K562 (cell line): ENCODE measurements at regions not wholly inside any gene's neighbourhood (a gene's known extent, or its start where the extent isn't known, plus 50 kb on each side); places are given as distances from the start of the nearest gene placed in this dataset.

ENCODE experiments used
- FOXA3 ChIP-seq, 2 experiments: fragments of 450-650 bp in 1 of 2; sonication (generic) in 1 of 2; formaldehyde crosslinking; IDR thresholded peaks in 1 of 2; conservative IDR thresholded peaks in 1 of 2; 2 replicates each; pipeline versions ENCODE4 v1.4.0 to v1.8.0; 2020 to 2022; ENCODE audit warnings: mild to moderate bottlenecking in 2 of 2, missing genetic modification reagents in 1 of 2
- GABPA ChIP-seq: fragments of 200-800 bp; sonication (Bioruptor generic); conservative IDR thresholded peaks from 2 replicates; pipeline ENCODE4 v1.6.1; 2016; ENCODE audit warnings: low read depth, missing genetic modification characterization, missing compliant biosample characterization
- GATA2 ChIP-seq: sonication (generic); formaldehyde crosslinking; IDR thresholded peaks from 2 replicates; pipeline ENCODE4 v1.4.0; 2020; ENCODE audit warnings: mild to moderate bottlenecking, missing genetic modification reagents
- MXI1 ChIP-seq: IDR thresholded peaks from 2 replicates; pipeline ENCODE4 v1.6.1; 2011; ENCODE audit warnings: low read depth, mild to moderate bottlenecking, improper control_type of control experiment, low read length
- RFX7 ChIP-seq: fragments of 250-450 bp; sonication (Bioruptor Pico); IDR thresholded peaks from 2 replicates; pipeline ENCODE4 v1.5.1; 2021; ENCODE audit warnings: mild to moderate bottlenecking
- SOX6 ChIP-seq: fragments of 450-650 bp; IDR thresholded peaks from 2 replicates; pipeline ENCODE4 v1.6.1; 2014; ENCODE audit warnings: mild to moderate bottlenecking
- SRSF7 ChIP-seq: fragments of 200-400 bp; formaldehyde crosslinking; optimal IDR thresholded peaks from 2 replicates; pipeline ENCODE3; 2017; ENCODE audit warnings: mild to moderate bottlenecking, low read depth, low read length
- XRCC5 ChIP-seq: fragments of 200-400 bp; formaldehyde crosslinking; IDR thresholded peaks from 2 replicates; pipeline ENCODE4 v1.6.1; 2017; ENCODE audit warnings: low read depth, mild to moderate bottlenecking, low read length
- YBX1 ChIP-seq: fragments of 450-650 bp; IDR thresholded peaks from 2 replicates; pipeline ENCODE4 v1.7.1; 2016; ENCODE audit warnings: mild to moderate bottlenecking
- YY1 ChIP-seq, 3 experiments: IDR thresholded peaks; 2 replicates each; pipeline ENCODE4 v1.6.1; 2011; ENCODE audit warnings: low read length in 2 of 3, mild to moderate bottlenecking in 2 of 3, moderate library complexity in 2 of 3, borderline replicate concordance in 1 of 3, control low read depth in 1 of 3, low read depth in 1 of 3; ENCODE audit not compliant: insufficient read depth in 3 of 3, insufficient replicate concordance in 2 of 3, control insufficient read depth in 1 of 3, insufficient read length in 1 of 3; ENCODE audit errors: extremely low read depth in 1 of 3
- ZBTB2 ChIP-seq: fragments of 450-650 bp; IDR thresholded peaks from 2 replicates; pipeline ENCODE4 v1.6.1; 2016; ENCODE audit warnings: antibody characterized with exemption
- ZNF263 ChIP-seq: sonication (generic); formaldehyde crosslinking; IDR thresholded peaks from 2 replicates; pipeline ENCODE4 v1.8.0; 2022; ENCODE audit warnings: mild to moderate bottlenecking, missing genetic modification reagents, borderline replicate concordance
- ZNF407 ChIP-seq: fragments of 450-650 bp; IDR thresholded peaks from 2 replicates; pipeline ENCODE4 v1.6.1; 2016; ENCODE audit warnings: low read depth

DNA sequence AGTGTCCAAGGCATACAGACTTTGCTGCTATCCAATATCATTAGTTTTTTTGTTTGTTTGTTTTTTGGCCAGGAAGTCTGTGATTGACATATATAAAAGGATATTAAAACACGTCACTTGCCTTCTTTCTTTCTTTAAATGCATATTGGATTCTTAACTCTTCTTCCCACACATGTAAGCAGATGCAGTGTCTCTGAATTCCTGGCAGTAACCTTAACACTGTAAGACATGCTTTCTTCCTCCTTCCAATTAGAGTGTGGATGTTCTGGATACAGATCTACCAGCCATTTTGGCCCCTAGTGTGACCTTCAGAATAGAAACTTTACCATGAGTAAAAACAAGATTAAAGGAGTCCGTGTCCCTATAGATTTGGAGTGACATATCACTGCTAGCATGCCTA lies 967.4 kb upstream of the PRR20A start (continued):
- no peak for TF ChIP-seq ZNF407
- no peak for TF ChIP-seq YBX1
- TF ChIP-seq RFX7 (CRISPR knock-in tag) = no peak
- TF ChIP-seq XRCC5 = no peak
- no peak for TF ChIP-seq SOX6
- TF ChIP-seq GABPA (tag) = no peak
- TF ChIP-seq YY1 (IDR thresholded peaks at IDR 0.05; ENCODE audit: borderline replicate concordance in 1 of 3, control insufficient read depth in 1 of 3, extremely low read depth in 1 of 3, insufficient read depth in 3 of 3, insufficient read length in 1 of 3, insufficient replicate concordance in 2 of 3, low read depth in 1 of 3, low read length in 2 of 3) = no peak
- no peak for TF ChIP-seq ZNF263 (CRISPR knock-in tag)
- TF ChIP-seq GATA2 = no peak
- no peak for TF ChIP-seq ZBTB2
- TF ChIP-seq MXI1 = no peak
- no peak for TF ChIP-seq FOXA3 (CRISPR knock-in tag; conservative IDR thresholded peaks at IDR 0.05 in 1 of 2, IDR thresholded peaks at IDR 0.05 in 1 of 2)
- no peak for TF ChIP-seq SRSF7
